Activated T-cell treated with anti-CD3 and anti-CD28 coated beads for 1 hour (primary cell): ENCODE measurements at regions not wholly inside any gene's neighbourhood (a gene's known extent, or its start where the extent isn't known, plus 50 kb on each side); places are given as distances from the start of the nearest gene placed in this dataset.

ENCODE experiments used
- DNase-seq: peaks from one replicate; pipeline ENCODE4 v3.0.0-alpha.2; 2020; ENCODE audit warnings: low read depth

- DNase-seq = no peak
These were observed 229.6 kb upstream of the STARD13 start for GRCh38 chr13:33515146-33515545.

- DNase-seq = no peak
These were observed 232.9 kb upstream of the STARD13 start for GRCh38 chr13:33518452-33518851.

GRCh38 chr13:33519561-33520467 is 234.3 kb upstream of the STARD13 start:
- no peak for DNase-seq

- DNase-seq = no peak
These were observed 234.9 kb upstream of the STARD13 start for GRCh38 chr13:33520468-33520839.

- no peak for DNase-seq
These were observed 238.5 kb upstream of the STARD13 start for GRCh38 chr13:33524086-33524485.

GRCh38 chr13:33525763-33526162 is 240.2 kb upstream of the STARD13 start:
- DNase-seq = no peak

- no peak for DNase-seq
These were observed 241.2 kb upstream of the STARD13 start for GRCh38 chr13:33526718-33527117.

GRCh38 chr13:33528896-33529295 is 243.3 kb upstream of the STARD13 start:
- no peak for DNase-seq

GRCh38 chr13:33531484-33531883 is 245.9 kb upstream of the STARD13 start:
- no peak for DNase-seq

- DNase-seq = no peak
These were observed 249.5 kb upstream of the STARD13 start for GRCh38 chr13:33535061-33535460.

- no peak for DNase-seq
These were observed 251.0 kb upstream of the STARD13 start for GRCh38 chr13:33536601-33537000.

GRCh38 chr13:33537026-33537425 is 251.5 kb upstream of the STARD13 start:
- no peak for DNase-seq

- no peak for DNase-seq
These were observed 252.1 kb upstream of the STARD13 start for GRCh38 chr13:33537676-33538075.

GRCh38 chr13:33541456-33541855 is 255.9 kb upstream of the STARD13 start:
- DNase-seq = no peak

GRCh38 chr13:33541962-33542308 is 256.4 kb upstream of the STARD13 start:
- no peak for DNase-seq

- DNase-seq = peak; percentile 98
These were observed 256.9 kb upstream of the STARD13 start for GRCh38 chr13:33542309-33543088.

GRCh38 chr13:33543089-33543459 is 257.5 kb upstream of the STARD13 start:
- no peak for DNase-seq

GRCh38 chr13:33543631-33544265 is 258.2 kb upstream of the STARD13 start:
- no peak for DNase-seq

GRCh38 chr13:33544308-33544707 is 258.8 kb upstream of the STARD13 start:
- no peak for DNase-seq

- no peak for DNase-seq
These were observed 259.9 kb upstream of the STARD13 start for GRCh38 chr13:33545492-33545891.

GRCh38 chr13:33547035-33547434 is 261.5 kb upstream of the STARD13 start:
- no peak for DNase-seq

GRCh38 chr13:33548069-33548468 is 262.5 kb upstream of the STARD13 start:
- DNase-seq = no peak

GRCh38 chr13:33550276-33550675 is 264.7 kb upstream of the STARD13 start:
- DNase-seq = no peak
